ENCODE measurements at regions not wholly inside any gene's neighbourhood (a gene's known extent, or its start where the extent isn't known, plus 50 kb on each side); places are given as distances from the start of the nearest gene placed in this dataset.

- DNase-seq = no peak
Observed at GRCh38 chr5:143554918-143555477, 151.5 kb upstream of the NR3C1 start.

- no peak for DNase-seq
Observed at GRCh38 chr5:143554187-143554717, 150.8 kb upstream of the NR3C1 start.

DNA sequence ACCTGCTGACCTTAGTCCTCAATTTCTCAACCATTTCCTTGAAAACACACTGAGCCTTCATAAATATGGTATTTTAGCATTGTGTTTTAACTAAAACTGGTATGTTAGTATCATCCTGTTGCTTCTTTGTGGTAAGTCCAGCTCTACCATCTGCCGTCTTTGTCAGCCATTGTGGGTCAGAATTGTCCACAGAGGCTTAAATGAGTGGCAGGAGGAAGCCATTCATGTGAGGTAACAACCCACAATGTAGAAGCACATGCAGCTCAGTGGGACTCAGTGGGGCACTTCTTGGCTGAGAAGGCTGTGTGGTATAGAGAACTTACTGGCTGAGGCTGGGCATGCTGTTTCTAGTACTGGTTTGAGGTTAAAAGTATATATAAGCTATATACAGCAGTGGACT lies 149.2 kb upstream of the NR3C1 start:
- DNase-seq = no peak

GRCh38 chr5:143551820-143552251 lies 148.3 kb upstream of the NR3C1 start:
- no peak for DNase-seq

- no peak for DNase-seq
Observed at GRCh38 chr5:143550986-143551630, 147.6 kb upstream of the NR3C1 start.

- DNase-seq = no peak
Observed at GRCh38 chr5:143547342-143547741, 143.9 kb upstream of the NR3C1 start.

DNA sequence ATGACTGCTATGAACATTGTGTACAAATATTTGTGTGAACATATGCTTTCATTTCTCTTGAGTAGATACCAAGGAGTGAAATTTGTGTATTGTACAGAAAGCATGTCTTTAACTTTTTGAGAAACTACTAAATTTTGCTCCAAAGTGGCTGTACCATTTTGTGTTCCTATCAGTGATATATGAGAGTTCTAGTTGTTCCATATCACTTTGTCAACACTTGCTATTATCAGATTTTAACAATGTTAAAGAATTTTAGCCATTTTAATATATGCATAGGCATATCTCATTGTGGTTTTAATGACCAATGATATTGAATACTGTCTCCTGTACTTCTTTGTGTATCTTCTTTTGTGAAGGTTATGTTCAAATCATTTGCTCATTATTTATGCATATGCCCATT lies 142.9 kb upstream of the NR3C1 start:
- DNase-seq = no peak

DNA sequence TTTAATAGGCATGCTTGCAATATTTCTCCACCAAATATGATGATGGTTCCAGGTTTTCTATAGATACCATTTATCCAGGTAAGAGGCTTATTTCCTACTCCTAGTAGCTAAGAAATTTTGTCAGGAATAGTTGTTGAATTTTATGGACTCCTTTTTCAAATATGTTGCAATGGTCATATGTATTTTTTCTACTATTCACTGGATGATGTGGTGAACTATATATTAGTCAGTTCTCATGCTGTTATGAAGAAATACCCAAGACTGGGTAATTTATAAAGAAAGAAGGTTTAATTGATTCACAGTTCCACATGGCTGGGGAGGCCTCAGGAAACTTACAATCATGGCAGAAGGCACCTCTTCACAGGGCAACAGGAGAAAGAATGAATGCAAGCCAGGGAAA lies 141.1 kb upstream of the NR3C1 start:
- DNase-seq = no peak

DNA sequence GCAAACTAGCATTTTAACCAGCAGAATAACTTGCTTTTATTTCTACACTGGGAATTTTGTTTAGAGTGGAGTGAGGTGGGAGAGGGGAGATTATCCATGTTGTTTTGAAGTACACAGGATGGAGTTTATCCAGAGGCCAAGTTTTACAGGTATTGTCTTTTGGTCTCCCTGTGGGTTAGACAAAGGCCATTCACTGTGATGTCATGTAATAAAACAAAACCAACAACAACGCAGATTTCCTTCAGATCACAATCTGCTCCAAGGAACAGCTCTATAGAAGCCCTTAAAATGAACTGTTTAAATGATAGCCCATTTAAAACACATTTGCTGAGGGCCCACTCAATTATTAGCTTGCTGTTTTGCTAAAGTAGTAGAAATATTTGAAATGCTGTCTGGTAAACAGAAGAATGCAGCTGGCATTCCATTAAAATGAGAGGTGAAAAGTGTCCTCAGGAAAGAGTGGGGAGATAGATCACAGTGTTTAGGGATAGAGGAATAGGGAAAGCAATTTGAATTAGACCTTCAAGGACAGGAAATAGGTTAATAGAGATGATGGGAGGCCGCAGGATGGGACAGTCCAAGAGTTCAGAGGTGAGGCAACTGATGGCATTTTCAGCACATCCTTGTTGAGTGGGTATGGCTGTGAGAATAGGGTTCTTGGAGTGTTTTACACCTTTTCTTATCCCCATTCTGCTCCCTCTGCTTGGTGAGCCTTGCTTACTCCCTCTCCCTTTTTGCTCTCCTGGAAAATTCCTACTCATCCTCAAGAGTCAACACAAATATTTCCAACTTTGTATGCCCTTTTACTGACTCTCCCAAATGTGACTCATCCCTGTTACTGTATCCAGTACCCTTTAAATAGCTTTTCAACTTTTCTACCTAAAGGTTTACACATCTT lies 140.1 kb upstream of the NR3C1 start:
- no peak for DNase-seq

DNA sequence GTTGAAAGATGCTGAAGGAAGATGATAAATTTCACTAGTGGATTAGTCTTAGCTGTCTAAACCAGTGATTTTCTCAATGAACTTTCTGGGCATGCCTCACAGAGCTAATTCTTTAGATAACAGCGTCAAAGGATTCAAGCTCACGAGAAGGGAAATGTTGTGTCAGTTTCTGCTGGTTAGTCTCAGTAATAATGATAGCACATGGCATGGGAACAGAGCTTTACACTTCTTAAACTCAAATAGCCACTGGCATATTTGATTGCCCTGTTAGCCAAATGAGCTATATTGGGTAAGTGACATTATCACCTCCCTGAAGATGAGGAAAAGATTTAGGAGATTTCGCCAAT lies 139.3 kb upstream of the NR3C1 start:
- no peak for DNase-seq

GRCh38 chr5:143541943-143542797 lies 138.7 kb upstream of the NR3C1 start:
- no peak for DNase-seq

- DNase-seq = no peak
Observed at GRCh38 chr5:143539742-143540141, 136.3 kb upstream of the NR3C1 start.

DNA sequence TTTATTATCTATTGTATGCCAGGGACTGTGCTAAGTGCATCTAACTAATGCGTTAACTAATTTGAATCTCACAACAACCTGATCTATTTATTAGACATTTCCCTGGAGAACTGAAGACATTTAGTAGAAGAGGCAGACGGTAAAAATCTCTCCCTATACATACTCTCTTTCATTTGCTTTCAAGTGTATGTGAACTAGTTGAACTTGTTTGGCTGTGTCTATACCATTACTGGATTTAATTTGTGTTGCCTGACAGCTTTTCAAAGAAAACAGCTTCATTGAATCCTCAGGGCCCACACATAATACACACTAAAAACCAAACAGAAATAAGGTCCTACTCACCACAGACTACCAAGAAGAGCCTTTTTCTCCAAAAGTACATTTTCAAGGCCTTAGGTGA lies 133.6 kb upstream of the NR3C1 start:
- no peak for DNase-seq

DNA sequence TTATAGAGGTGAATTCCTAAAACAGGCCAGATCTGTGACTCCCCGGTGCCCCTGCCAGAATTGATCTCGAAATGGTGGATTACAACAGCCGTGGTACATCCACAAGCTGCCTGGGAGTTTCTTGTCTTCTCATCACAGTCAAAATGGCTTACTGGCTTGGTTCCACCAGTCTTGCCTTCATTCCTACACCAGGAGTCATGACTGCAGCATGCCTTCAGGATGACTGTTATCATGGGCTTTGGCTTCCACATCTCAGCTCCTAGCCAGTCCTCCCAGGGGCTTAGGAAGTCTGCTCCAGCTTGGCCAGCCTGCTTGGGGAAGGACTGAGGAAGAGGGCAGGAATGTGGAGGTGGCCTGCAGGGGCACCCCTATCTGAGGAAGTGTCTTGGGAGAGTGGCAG lies 132.9 kb upstream of the NR3C1 start:
- no peak for DNase-seq

- no peak for DNase-seq
Observed at GRCh38 chr5:143534761-143535154, 131.3 kb upstream of the NR3C1 start.

DNA sequence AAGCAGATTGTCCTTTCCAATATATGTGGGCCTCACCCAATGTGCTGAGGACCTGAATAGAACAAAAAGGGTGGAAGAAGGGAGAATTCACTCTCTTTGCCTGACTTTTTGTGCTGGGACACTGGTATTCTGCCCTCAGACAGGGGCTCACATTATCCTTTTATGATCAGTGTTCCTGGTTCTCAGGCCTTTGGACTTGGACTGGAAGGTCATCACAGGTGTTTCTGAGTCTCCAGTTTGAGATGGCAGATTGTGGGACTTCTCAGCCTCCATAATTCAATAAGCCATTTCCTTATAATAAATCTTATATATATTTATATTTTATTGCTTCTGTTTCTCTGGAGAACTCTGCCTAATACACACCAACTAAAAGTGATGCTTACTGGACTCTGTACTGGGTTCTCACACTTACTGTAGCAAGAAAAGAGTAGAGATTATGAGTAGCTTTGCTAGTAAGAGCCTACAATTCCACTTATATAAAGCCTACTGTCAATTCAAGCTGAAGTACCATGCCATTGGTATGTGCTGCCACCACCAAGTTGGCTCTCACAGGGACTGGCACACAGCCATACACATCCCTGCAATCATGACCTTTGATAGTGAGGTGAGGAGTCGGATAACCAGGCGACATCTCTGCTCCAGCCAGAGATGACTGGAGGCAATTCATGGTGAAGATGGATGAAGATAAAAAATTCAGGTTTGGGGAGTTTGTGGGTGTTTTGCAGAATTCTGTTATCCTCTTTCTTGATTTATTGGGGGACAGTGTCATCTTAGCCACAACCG lies 130.7 kb upstream of the NR3C1 start:
- DNase-seq = no peak

DNA sequence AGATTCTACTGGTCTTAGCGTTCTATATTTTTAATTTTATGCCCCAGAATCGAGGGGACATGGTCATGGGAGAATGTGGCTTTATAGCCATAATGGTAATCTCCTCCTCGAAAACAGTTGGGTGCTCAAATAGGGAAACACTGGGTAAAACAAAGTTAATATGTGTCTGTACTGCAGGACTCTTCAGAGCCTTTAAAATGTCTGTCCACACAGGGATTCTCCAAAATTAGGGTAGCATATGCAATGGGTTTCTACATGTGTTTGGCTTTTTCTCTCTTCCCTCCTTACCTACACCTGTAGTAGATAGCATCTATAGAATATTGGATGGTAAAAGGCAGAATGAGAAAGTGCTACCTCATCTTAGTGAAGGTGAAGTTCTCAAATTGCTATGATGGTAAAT lies 130.0 kb upstream of the NR3C1 start:
- DNase-seq = no peak

DNA sequence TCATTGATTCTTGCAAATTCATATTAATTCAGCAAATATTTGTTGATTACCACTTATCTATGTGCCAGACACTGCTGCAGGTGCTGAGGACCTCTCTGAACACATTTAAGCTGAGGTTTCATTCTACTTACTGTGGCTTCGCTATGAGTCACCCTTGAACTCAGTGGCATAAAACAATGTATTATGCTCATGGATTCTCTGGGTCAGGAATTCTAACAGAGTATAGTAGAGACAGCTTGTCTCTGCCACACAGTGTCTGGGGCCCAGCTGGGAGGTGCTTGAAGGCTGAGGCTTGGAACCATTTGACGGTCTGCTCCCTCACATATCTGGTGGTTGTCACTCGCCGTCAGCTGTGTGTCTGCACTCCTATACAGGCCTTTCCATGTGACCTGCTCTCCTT lies 124.3 kb upstream of the NR3C1 start:
- DNase-seq = no peak

DNA sequence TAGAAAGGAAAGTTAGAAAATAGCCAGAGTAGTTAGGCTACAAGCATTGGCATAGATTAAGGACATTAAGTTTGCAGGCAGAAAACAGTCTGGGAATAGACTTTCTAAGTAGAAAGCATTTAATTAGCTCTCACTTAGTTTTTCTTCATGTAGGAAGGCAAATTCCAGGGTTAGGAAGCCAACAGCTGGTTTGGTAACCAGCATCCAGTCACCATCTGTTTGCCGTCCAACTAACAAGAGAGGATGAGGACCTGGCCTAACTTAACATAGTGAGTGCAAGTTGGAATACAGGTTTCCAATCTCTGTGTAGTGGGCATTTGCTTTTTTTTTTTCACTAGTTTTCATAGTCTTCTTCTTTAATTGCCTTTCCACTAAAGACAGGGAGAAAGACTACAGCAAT lies 121.7 kb upstream of the NR3C1 start:
- DNase-seq = no peak

DNA sequence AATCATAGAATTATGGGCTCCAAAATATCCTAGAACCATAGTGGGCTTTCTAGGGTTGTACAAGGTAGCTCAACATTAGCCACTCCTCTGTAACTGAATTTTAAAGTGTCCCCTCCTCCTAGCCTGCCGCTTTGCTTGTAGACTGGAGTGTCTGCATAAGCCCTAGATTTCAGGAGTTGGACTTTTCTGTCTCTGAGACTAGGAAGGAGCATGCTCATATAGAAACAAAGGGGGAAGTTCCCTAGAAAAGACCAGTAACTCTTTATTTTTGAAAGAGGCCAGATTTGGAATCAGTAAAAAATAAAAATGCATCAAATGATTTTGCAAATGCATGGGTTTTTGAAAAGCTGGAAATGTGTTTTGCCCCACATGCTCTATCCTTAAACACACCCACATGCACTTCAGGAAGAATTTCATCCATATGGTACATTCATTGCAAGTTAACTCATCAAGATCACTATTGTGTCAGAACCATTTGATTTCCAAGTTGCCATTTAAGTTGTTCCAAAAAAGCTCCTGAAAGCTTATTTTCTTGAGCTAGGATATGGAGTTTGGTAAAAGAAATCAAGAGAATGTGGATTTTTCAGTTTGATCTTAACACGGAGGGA lies 121.0 kb upstream of the NR3C1 start:
- no peak for DNase-seq

DNA sequence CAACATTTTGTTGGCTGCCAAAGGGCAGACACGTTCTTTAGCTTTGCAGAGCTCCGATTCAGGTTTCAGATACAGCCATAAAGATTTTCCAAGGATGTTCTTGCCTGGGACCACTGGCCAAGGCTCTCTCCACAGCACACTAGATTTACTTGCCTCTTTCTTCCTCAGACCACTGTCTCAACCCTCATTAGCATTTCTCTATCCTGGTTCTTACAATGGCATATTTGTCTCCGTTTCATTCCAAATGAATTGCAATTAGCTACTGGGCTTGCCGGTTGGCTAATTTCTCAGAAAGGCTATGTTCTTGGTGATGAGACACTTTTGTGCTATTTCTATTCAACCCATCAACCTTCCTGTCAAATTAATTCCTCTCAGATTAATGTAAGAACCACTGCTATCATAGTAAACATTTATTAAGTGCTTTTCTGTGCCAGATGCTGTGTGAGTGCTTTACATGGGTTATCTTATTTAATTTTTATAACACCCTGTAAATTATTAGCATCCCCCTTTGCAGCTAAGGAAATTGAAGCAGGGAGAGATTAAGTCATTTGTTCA lies 118.4 kb upstream of the NR3C1 start:
- DNase-seq = no peak
